ENCODE measurements at regions not wholly inside any gene's neighbourhood (a gene's known extent, or its start where the extent isn't known, plus 50 kb on each side); places are given as distances from the start of the nearest gene placed in this dataset.

DNA sequence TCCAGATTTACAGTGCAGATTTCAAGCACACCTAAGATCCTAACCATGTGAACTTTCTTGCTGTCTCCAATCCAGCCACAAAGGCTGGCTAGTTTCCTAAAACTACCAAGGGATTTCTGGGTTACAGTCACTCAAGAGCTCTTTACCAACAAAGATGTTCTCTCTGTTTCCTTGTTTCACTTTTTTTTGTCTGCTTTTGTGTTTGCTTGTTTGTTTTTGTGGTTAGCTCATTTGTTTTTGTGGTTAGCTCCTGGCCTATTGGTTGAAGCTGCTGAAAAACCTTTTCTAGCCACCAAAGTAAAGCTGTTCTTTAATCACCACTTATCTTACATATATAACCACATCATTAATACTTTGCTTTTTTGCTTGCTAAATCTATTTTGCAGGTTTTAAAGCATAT is 642.5 kb upstream of the GALNTL6 start:
- Histone ChIP-seq H3K9me3 (ENCODE audit: control insufficient read depth, low read length) (no peaks in the 10 kb centered on the region), H2AFZ (no peak overlapping the region), H3K4me2 (ENCODE audit: low read length) (no peak overlapping the region), H3K79me2 (no peaks in the 10 kb centered on the region), H3K4me1 (no peaks in the 10 kb centered on the region), H3K9ac (no peak overlapping the region), H3K27ac (no peak overlapping the region), H3K27me3 (ENCODE audit: control insufficient read depth, insufficient read depth, low read length) (no peaks in the 10 kb centered on the region), H3K36me3 (ENCODE audit: control insufficient read depth, insufficient read depth, low read length) (no peaks in the 10 kb centered on the region), H3K4me3 (ENCODE audit: low read depth, low read length) (no peak overlapping the region)
- TF ChIP-seq, protein P1, sequence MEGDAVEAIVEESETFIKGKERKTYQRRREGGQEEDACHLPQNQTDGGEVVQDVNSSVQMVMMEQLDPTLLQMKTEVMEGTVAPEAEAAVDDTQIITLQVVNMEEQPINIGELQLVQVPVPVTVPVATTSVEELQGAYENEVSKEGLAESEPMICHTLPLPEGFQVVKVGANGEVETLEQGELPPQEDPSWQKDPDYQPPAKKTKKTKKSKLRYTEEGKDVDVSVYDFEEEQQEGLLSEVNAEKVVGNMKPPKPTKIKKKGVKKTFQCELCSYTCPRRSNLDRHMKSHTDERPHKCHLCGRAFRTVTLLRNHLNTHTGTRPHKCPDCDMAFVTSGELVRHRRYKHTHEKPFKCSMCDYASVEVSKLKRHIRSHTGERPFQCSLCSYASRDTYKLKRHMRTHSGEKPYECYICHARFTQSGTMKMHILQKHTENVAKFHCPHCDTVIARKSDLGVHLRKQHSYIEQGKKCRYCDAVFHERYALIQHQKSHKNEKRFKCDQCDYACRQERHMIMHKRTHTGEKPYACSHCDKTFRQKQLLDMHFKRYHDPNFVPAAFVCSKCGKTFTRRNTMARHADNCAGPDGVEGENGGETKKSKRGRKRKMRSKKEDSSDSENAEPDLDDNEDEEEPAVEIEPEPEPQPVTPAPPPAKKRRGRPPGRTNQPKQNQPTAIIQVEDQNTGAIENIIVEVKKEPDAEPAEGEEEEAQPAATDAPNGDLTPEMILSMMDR (IDR thresholded peaks at IDR 0.05), result no peak

DNA sequence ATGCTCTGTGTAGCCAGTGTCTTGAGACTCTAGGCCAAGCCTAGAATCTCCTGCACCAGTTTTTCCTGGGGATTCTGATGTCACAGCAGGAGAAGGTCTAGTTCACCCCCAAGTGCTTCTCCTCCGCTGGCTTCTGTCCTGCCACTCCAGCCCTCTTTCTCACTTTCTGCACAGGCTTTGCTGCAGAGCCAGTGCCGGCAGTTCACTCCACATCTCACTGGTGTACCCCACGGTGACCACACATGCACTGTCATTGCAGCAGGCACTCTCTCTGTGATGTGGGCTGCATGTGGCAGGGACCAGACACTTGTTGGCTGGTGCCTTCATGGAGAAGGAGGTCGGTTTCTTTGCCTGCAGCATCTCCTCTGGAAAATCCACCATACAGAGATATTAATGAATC is 643.8 kb upstream of the GALNTL6 start:
- H3K4me3 ChIP-seq (ENCODE audit: low read depth, low read length), result no peak overlapping the region
- no peak overlapping the region for H3K9ac ChIP-seq
- H3K4me1 ChIP-seq, result no peaks in the 10 kb centered on the region
- H3K79me2 ChIP-seq, result no peaks in the 10 kb centered on the region
- no peak overlapping the region for H3K27ac ChIP-seq
- H2AFZ ChIP-seq, result no peak overlapping the region
- TF ChIP-seq, protein P1 (IDR thresholded peaks at IDR 0.05), result no peak
- no peaks in the 10 kb centered on the region for H3K27me3 ChIP-seq (ENCODE audit: control insufficient read depth, insufficient read depth, low read length)
- no peak overlapping the region for H3K4me2 ChIP-seq (ENCODE audit: low read length)
- H3K36me3 ChIP-seq (ENCODE audit: control insufficient read depth, insufficient read depth, low read length), result no peaks in the 10 kb centered on the region
- no peaks in the 10 kb centered on the region for H3K9me3 ChIP-seq (ENCODE audit: control insufficient read depth, low read length)

DNA sequence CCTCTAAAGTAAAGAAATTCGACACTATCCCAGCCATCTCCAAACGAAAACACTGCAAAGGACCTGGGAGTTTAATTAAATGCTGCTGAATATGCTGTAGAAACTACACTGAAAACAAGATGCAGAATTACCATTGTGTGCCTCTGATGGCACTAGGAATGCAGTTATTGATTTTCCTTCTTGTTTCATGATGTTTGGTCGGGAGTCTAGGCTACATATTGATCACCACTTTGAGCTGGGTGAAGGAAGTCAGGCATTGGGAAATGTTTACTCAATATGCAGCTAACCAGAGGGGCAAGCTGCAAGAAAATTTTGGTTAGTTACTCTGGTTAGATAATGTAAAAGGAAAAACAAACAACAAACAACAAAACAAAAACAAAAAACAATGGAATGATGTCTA is 650.7 kb upstream of the GALNTL6 start:
- Histone ChIP-seq H2AFZ (no peak overlapping the region), H3K9ac (no peak overlapping the region), H3K9me3 (ENCODE audit: control insufficient read depth, low read length) (no peaks in the 10 kb centered on the region), H3K4me2 (ENCODE audit: low read length) (no peak overlapping the region), H3K36me3 (ENCODE audit: control insufficient read depth, insufficient read depth, low read length) (no peaks in the 10 kb centered on the region), H3K4me3 (ENCODE audit: low read depth, low read length) (no peak overlapping the region), H3K27me3 (ENCODE audit: control insufficient read depth, insufficient read depth, low read length) (no peaks in the 10 kb centered on the region), H3K27ac (no peak overlapping the region), H3K79me2 (no peaks in the 10 kb centered on the region), H3K4me1 (no peaks in the 10 kb centered on the region)
- TF ChIP-seq, protein P1 (IDR thresholded peaks at IDR 0.05), result no peak

DNA sequence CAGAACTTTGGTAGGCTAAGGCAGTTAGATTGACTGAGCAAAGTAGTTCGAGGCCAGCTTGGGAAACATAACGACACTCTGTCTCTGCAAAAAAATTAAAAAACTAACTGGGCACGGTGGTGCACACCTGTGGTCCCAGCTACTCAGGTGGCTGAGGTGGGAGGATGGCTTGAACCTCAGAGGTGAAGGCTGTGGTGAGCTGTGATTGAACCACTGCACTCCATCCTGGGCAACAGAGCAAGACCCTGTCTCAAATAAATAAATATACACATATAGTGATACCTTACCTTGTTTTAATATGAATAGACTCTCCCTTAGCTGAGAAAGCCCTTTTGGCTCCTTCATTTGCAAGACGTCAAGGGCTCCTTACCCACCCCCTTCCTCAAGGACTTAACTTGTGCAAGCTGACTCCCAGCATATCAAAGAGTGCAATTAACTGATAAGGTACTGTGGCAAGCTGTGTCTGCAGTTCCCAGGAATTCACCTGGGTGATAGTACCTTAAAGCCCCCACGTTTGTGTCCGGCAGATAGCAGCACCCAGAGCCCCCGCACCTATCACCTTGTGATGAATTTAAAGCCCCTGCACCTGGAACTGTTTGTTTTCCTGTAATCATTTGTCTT is 655.6 kb upstream of the GALNTL6 start:
- no peaks in the 10 kb centered on the region for H3K79me2 ChIP-seq
- H3K4me3 ChIP-seq (ENCODE audit: low read depth, low read length), result no peak overlapping the region
- no peaks in the 10 kb centered on the region for H3K27me3 ChIP-seq (ENCODE audit: control insufficient read depth, insufficient read depth, low read length)
- no peak overlapping the region for H3K27ac ChIP-seq
- TF ChIP-seq, protein P1 (IDR thresholded peaks at IDR 0.05), result no peak
- no peak overlapping the region for H3K9ac ChIP-seq
- no peak overlapping the region for H2AFZ ChIP-seq
- H3K36me3 ChIP-seq (ENCODE audit: control insufficient read depth, insufficient read depth, low read length), result no peaks in the 10 kb centered on the region
- no peaks in the 10 kb centered on the region for H3K4me1 ChIP-seq
- no peak overlapping the region for H3K4me2 ChIP-seq (ENCODE audit: low read length)
- no peaks in the 10 kb centered on the region for H3K9me3 ChIP-seq (ENCODE audit: control insufficient read depth, low read length)

DNA sequence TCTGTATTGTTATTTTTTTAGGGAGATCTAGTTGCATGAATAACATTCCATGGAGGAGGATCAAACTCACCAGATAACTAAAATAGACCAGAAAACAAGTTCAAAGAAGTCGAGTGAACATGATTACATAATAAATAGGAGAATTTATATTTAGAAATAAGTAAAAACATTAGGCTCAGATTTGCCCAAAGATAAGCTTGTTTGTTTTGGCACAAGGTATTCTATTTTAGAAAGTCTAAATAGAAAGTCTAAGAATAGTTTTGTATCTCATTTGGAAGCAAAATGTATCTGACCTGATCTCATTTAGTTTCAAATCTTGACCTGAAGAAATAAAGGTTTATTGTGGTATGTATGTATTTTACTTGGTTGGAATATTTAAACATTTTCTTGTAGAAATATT is 670.6 kb upstream of the GALNTL6 start:
- Histone ChIP-seq H3K79me2 (no peaks in the 10 kb centered on the region), H3K27ac (no peak overlapping the region), H3K4me1 (no peaks in the 10 kb centered on the region), H3K4me2 (ENCODE audit: low read length) (no peak overlapping the region), H3K36me3 (ENCODE audit: control insufficient read depth, insufficient read depth, low read length) (no peaks in the 10 kb centered on the region), H3K4me3 (ENCODE audit: low read depth, low read length) (no peak overlapping the region), H3K9me3 (ENCODE audit: control insufficient read depth, low read length) (no peaks in the 10 kb centered on the region), H3K27me3 (ENCODE audit: control insufficient read depth, insufficient read depth, low read length) (no peaks in the 10 kb centered on the region), H3K9ac (no peak overlapping the region), H2AFZ (no peak overlapping the region)
- TF ChIP-seq, protein P1 (IDR thresholded peaks at IDR 0.05), result no peak

Data from parathyroid adenoma (tissue), 2 donors.